ENCODE measurements at regions not wholly inside any gene's neighbourhood (a gene's known extent, or its start where the extent isn't known, plus 50 kb on each side); places are given as distances from the start of the nearest gene placed in this dataset.

- Histone ChIP-seq H3K27ac (ENCODE audit: low read length) (peak overlapping the region; percentile 3), H3K9me2 (ENCODE audit: insufficient read depth, low read length) (no peaks in the 10 kb centered on the region), H3K4me3 (ENCODE audit: low read length) (peak overlapping the region; percentile 74), H3K79me2 (replicated peaks; ENCODE audit: insufficient read depth, low read length) (peaks cover 7% of the 10 kb centered on the region), H3K27me3 (ENCODE audit: insufficient read depth, low read depth, low read length) (no peaks in the 10 kb centered on the region), H3F3A (ENCODE audit: insufficient read depth, low read length, poor library complexity, severe bottlenecking) (no peaks in the 10 kb centered on the region), H2AFZ (ENCODE audit: low read depth, low read length) (no peak overlapping the region), H3K4me2 (ENCODE audit: low read length) (peak overlapping the region; percentile 52), H4K20me1 (ENCODE audit: insufficient read depth) (no peaks in the 10 kb centered on the region), H3K9ac (ENCODE audit: low read length) (peak overlapping the region; percentile 57), H3K36me3 (ENCODE audit: insufficient read depth, low read length) (no peaks in the 10 kb centered on the region), H3K9me3 (ENCODE audit: low read length) (no peaks in the 10 kb centered on the region)
- no peak for TF ChIP-seq REST (IDR thresholded peaks at IDR 0.05; ENCODE audit: borderline replicate concordance)
- TF ChIP-seq EZH2 (IDR thresholded peaks at IDR 0.05; ENCODE audit: borderline replicate concordance, insufficient read depth, low read length, poor library complexity, severe bottlenecking) = no peak
- no peak for TF ChIP-seq RAD21 (conservative IDR thresholded peaks at IDR 0.05)
- TF ChIP-seq CTCF (IDR thresholded peaks at IDR 0.05; ENCODE audit: poor library complexity, severe bottlenecking) = no peak
- TF ChIP-seq SMC3 (conservative IDR thresholded peaks at IDR 0.05; ENCODE audit: poor library complexity) = no peak
- no peak for TF ChIP-seq TAF1 (IDR thresholded peaks at IDR 0.05; ENCODE audit: low read depth)
- no peak for TF ChIP-seq EP300 (conservative IDR thresholded peaks at IDR 0.05; ENCODE audit: poor library complexity, severe bottlenecking)
- no peak for TF ChIP-seq POLR2AphosphoS5 (IDR thresholded peaks at IDR 0.05)
Observed at GRCh38 chr5:8458038-8458383, 589.1 kb downstream of the MTRR start.

- Histone ChIP-seq H3K27me3 (ENCODE audit: insufficient read depth, low read depth, low read length) (no peaks in the 10 kb centered on the region), H2AFZ (ENCODE audit: low read depth, low read length) (no peak overlapping the region), H3K9me3 (ENCODE audit: low read length) (no peaks in the 10 kb centered on the region), H4K20me1 (ENCODE audit: insufficient read depth) (no peaks in the 10 kb centered on the region), H3K9me2 (ENCODE audit: insufficient read depth, low read length) (no peaks in the 10 kb centered on the region), H3K36me3 (ENCODE audit: insufficient read depth, low read length) (no peaks in the 10 kb centered on the region), H3K4me2 (ENCODE audit: low read length) (no peak overlapping the region), H3K4me3 (ENCODE audit: low read length) (no peak overlapping the region), H3K79me2 (replicated peaks; ENCODE audit: insufficient read depth, low read length) (peaks cover 7% of the 10 kb centered on the region), H3K9ac (ENCODE audit: low read length) (no peak overlapping the region), H3K27ac (ENCODE audit: low read length) (no peak overlapping the region), H3F3A (ENCODE audit: insufficient read depth, low read length, poor library complexity, severe bottlenecking) (no peaks in the 10 kb centered on the region)
- TF ChIP-seq MXI1 (conservative IDR thresholded peaks at IDR 0.05; ENCODE audit: poor library complexity, severe bottlenecking) (no peak), SMC3 (conservative IDR thresholded peaks at IDR 0.05; ENCODE audit: poor library complexity) (no peak), TAF1 (IDR thresholded peaks at IDR 0.05; ENCODE audit: low read depth) (no peak), POLR2AphosphoS5 (IDR thresholded peaks at IDR 0.05) (no peak), REST (IDR thresholded peaks at IDR 0.05; ENCODE audit: borderline replicate concordance) (no peak), EZH2 (IDR thresholded peaks at IDR 0.05; ENCODE audit: borderline replicate concordance, insufficient read depth, low read length, poor library complexity, severe bottlenecking) (no peak), CTCF (IDR thresholded peaks at IDR 0.05; ENCODE audit: poor library complexity, severe bottlenecking) (no peak), RAD21 (conservative IDR thresholded peaks at IDR 0.05) (no peak), EP300 (conservative IDR thresholded peaks at IDR 0.05; ENCODE audit: poor library complexity, severe bottlenecking) (no peak)
Observed at GRCh38 chr5:8461543-8461942, 592.6 kb downstream of the MTRR start.

Measured in neural cell (in vitro differentiated cells).